ENCODE measurements at regions not wholly inside any gene's neighbourhood (a gene's known extent, or its start where the extent isn't known, plus 50 kb on each side); places are given as distances from the start of the nearest gene placed in this dataset.

GRCh38 chr12:93050748-93051081 lies 121.6 kb upstream of the EEA1 start:
- Mint-ChIP-seq H3K4me3 (ENCODE audit: low read depth) (no peak overlapping the region), H3K36me3 (ENCODE audit: insufficient read depth) (peaks cover 2% of the 10 kb centered on the region), H3K27ac (no peak overlapping the region), H3K9me3 (ENCODE audit: low read depth) (peaks cover 7% of the 10 kb centered on the region), H3K4me1 (ENCODE audit: low read depth) (peaks cover 22% of the 10 kb centered on the region), H3K27me3 (no peaks in the 10 kb centered on the region)
- TF ChIP-seq, protein P1, sequence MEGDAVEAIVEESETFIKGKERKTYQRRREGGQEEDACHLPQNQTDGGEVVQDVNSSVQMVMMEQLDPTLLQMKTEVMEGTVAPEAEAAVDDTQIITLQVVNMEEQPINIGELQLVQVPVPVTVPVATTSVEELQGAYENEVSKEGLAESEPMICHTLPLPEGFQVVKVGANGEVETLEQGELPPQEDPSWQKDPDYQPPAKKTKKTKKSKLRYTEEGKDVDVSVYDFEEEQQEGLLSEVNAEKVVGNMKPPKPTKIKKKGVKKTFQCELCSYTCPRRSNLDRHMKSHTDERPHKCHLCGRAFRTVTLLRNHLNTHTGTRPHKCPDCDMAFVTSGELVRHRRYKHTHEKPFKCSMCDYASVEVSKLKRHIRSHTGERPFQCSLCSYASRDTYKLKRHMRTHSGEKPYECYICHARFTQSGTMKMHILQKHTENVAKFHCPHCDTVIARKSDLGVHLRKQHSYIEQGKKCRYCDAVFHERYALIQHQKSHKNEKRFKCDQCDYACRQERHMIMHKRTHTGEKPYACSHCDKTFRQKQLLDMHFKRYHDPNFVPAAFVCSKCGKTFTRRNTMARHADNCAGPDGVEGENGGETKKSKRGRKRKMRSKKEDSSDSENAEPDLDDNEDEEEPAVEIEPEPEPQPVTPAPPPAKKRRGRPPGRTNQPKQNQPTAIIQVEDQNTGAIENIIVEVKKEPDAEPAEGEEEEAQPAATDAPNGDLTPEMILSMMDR (IDR thresholded peaks at IDR 0.05; ENCODE audit: unreplicated experiment) = no peak
- DNase-seq (ENCODE audit: low spot score, unreplicated experiment) = no peak

GRCh38 chr12:93054021-93054420 lies 124.9 kb upstream of the EEA1 start:
- Mint-ChIP-seq H3K4me1 (ENCODE audit: low read depth) (peaks cover 15% of the 10 kb centered on the region), H3K27me3 (no peaks in the 10 kb centered on the region), H3K27ac (no peak overlapping the region), H3K36me3 (ENCODE audit: insufficient read depth) (no peaks in the 10 kb centered on the region), H3K9me3 (ENCODE audit: low read depth) (no peaks in the 10 kb centered on the region), H3K4me3 (ENCODE audit: low read depth) (no peak overlapping the region)
- TF ChIP-seq, protein P1 (IDR thresholded peaks at IDR 0.05; ENCODE audit: unreplicated experiment) = no peak
- no peak for DNase-seq (ENCODE audit: low spot score, unreplicated experiment)

DNA sequence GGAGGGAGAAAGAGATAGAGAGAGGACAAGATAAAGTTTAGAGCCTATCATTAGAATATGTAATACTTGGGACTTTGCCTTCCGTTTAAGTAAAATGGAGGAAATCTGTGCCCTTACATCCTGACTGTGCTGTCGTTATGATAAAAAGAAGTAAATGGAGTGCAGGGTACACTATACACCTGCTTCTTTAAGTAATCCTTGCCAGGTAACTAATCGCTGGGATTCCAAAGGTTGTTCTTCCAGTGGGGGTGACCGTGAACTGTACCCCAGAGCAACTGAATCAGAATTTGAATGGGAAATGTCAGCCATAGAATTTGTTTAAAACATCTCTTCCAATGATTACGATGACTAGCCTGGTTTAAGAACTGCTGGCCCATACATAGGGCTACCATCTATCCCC lies 126.1 kb upstream of the EEA1 start:
- no peaks in the 10 kb centered on the region for H3K36me3 Mint-ChIP-seq (ENCODE audit: insufficient read depth)
- H3K4me3 Mint-ChIP-seq (ENCODE audit: low read depth) = no peak overlapping the region
- peaks cover 6% of the 10 kb centered on the region for H3K4me1 Mint-ChIP-seq (ENCODE audit: low read depth)
- no peaks in the 10 kb centered on the region for H3K9me3 Mint-ChIP-seq (ENCODE audit: low read depth)
- H3K27ac Mint-ChIP-seq = no peak overlapping the region
- H3K27me3 Mint-ChIP-seq = peaks cover 3% of the 10 kb centered on the region
- no peak for DNase-seq (ENCODE audit: low spot score, unreplicated experiment)
- TF ChIP-seq, protein P1 (IDR thresholded peaks at IDR 0.05; ENCODE audit: unreplicated experiment) = no peak

GRCh38 chr12:93056971-93057535 lies 128.0 kb upstream of the EEA1 start:
- TF ChIP-seq, protein P1 (IDR thresholded peaks at IDR 0.05; ENCODE audit: unreplicated experiment) = no peak
- H3K9me3 Mint-ChIP-seq (ENCODE audit: low read depth) = no peaks in the 10 kb centered on the region
- DNase-seq (ENCODE audit: low spot score, unreplicated experiment) = no peak
- H3K27me3 Mint-ChIP-seq = peaks cover 3% of the 10 kb centered on the region
- H3K4me1 Mint-ChIP-seq (ENCODE audit: low read depth) = peaks cover 2% of the 10 kb centered on the region
- no peaks in the 10 kb centered on the region for H3K36me3 Mint-ChIP-seq (ENCODE audit: insufficient read depth)
- H3K4me3 Mint-ChIP-seq (ENCODE audit: low read depth) = no peak overlapping the region
- no peak overlapping the region for H3K27ac Mint-ChIP-seq

GRCh38 chr12:93058280-93058679 lies 129.2 kb upstream of the EEA1 start:
- Mint-ChIP-seq H3K9me3 (ENCODE audit: low read depth) (no peaks in the 10 kb centered on the region), H3K4me1 (ENCODE audit: low read depth) (peaks cover 2% of the 10 kb centered on the region), H3K27me3 (peaks cover 6% of the 10 kb centered on the region), H3K4me3 (ENCODE audit: low read depth) (no peak overlapping the region), H3K27ac (no peak overlapping the region), H3K36me3 (ENCODE audit: insufficient read depth) (no peaks in the 10 kb centered on the region)
- DNase-seq (ENCODE audit: low spot score, unreplicated experiment) = no peak
- TF ChIP-seq, protein P1 (IDR thresholded peaks at IDR 0.05; ENCODE audit: unreplicated experiment) = no peak

Measured in progenitor cell of endocrine pancreas (in vitro differentiated cells).